OCI-LY7 (cell line): ENCODE measurements at regions not wholly inside any gene's neighbourhood (a gene's known extent, or its start where the extent isn't known, plus 50 kb on each side); places are given as distances from the start of the nearest gene placed in this dataset.
A peak's percentile ranks its signal among the peaks of the same experiment; 100 is the strongest.

Source experiments
- BruUV-seq: library from RNA; stranded (reverse); fragments of 400-500 nt; replicated peaks from 2 replicates; lab custom pipeline; 2021; lab: Mats Ljungman, UMichigan
- CTCF ChIA-PET: fragments of 300-600 bp; sonication (Branson Sonifier 250); formaldehyde crosslinking; loops from one replicate; lab custom pipeline; 2022; ENCODE audit warnings: antibody characterized with exemption; ENCODE audit not compliant: unreplicated experiment; lab: Charles Lee
- POLR2A ChIA-PET: fragments of 300-600 bp; sonication (Branson Sonifier 250); formaldehyde crosslinking; loops from one replicate; lab custom pipeline; 2022; ENCODE audit warnings: antibody characterized with exemption; lab: Charles Lee
- DNase-seq: peaks from one replicate; pipeline ENCODE4 v3.0.0-alpha.2; 2015; ENCODE audit warnings: low spot score
- H2AFZ ChIP-seq: fragments of 200-600 bp; sonication (generic), shearing (Covaris generic); 2 replicates; pipeline ENCODE4 v1.6.1; 2014; ENCODE audit warnings: mild to moderate bottlenecking, antibody characterized with exemption, low read length, moderate library complexity
- H3K27ac ChIP-seq: fragments of 200-600 bp; sonication (generic); 2 replicates; pipeline ENCODE4 v1.5.1; 2014; ENCODE audit warnings: mixed run types, low read depth, mild to moderate bottlenecking, moderate library complexity, low read length, inconsistent platforms; ENCODE audit not compliant: poor library complexity, severe bottlenecking
- H3K36me3 ChIP-seq: fragments of 200-600 bp; sonication (generic); 2 replicates; pipeline ENCODE4 v1.6.1; 2014; ENCODE audit warnings: mild to moderate bottlenecking, antibody characterized with exemption, low read length, moderate library complexity, mixed read lengths; ENCODE audit not compliant: insufficient read depth
- H3K4me1 ChIP-seq: fragments of 200-600 bp; sonication (generic); 2 replicates; pipeline ENCODE4 v1.5.1; 2014; ENCODE audit warnings: mild to moderate bottlenecking, low read length; ENCODE audit not compliant: insufficient read depth, poor library complexity, severe bottlenecking
- H3K4me2 ChIP-seq: fragments of 200-600 bp; sonication (generic); 2 replicates; pipeline ENCODE4 v1.6.1; 2014; ENCODE audit warnings: mild to moderate bottlenecking, low read length
- H3K4me3 ChIP-seq: fragments of 200-600 bp; sonication (generic); 2 replicates; pipeline ENCODE4 v1.5.1; 2014; ENCODE audit warnings: mild to moderate bottlenecking, low read depth, low read length; ENCODE audit not compliant: poor library complexity, severe bottlenecking
- H3K79me2 ChIP-seq: fragments of 200-600 bp; sonication (generic); 2 replicates; pipeline ENCODE4 v1.6.1; 2016; ENCODE audit warnings: low read depth, mild to moderate bottlenecking, low read length, moderate library complexity, mixed read lengths; ENCODE audit not compliant: insufficient read depth
- H3K9me2 ChIP-seq: fragments of 200-600 bp; sonication (generic); 2 replicates; pipeline ENCODE4 v1.6.1; 2016; ENCODE audit warnings: mild to moderate bottlenecking, low read length, mixed read lengths; ENCODE audit not compliant: insufficient read depth
- H3K9me3 ChIP-seq: fragments of 200-600 bp; sonication (generic); 2 replicates; pipeline ENCODE4 v1.6.1; 2014; ENCODE audit warnings: mild to moderate bottlenecking, mixed run types, low read length, mixed read lengths
- H4K20me1 ChIP-seq: fragments of 200-600 bp; sonication (generic); 2 replicates; pipeline ENCODE4 v1.6.1; 2014; ENCODE audit warnings: mild to moderate bottlenecking, antibody characterized with exemption, low read length, moderate library complexity, mixed read lengths; ENCODE audit not compliant: insufficient read depth
- EZH2phosphoT487 ChIP-seq: fragments of 200-600 bp; sonication (generic); IDR thresholded peaks from 2 replicates; pipeline ENCODE4 v1.6.1; 2018; ENCODE audit warnings: low read depth, borderline replicate concordance, mild to moderate bottlenecking, mixed run types, antibody characterized with exemption, low read length, moderate library complexity, mixed read lengths
- intact Hi-C: fragments of 100-400 bp; cut with micrococcal nuclease; formaldehyde crosslinking; loops from one replicate; pipeline ENCODE4 v1.10.0; 2022; ENCODE audit not compliant: unreplicated experiment
- TF ChIP-seq, protein P1 (sequence below): fragments of 200-600 bp; sonication (generic); conservative IDR thresholded peaks from 2 replicates; pipeline ENCODE4 v1.5.1; 2014; ENCODE audit warnings: mild to moderate bottlenecking, antibody characterized with exemption, low read length, moderate library complexity, mixed read lengths

GRCh38 chr4:19158107-19158809 is 1093.4 kb upstream of the SLIT2 start:
- Histone ChIP-seq H3K36me3 (no peaks in the 10 kb centered on the region; the same call in 1 of the 2 replicates), H2AFZ (peak overlapping the region; percentile 18; the same call in 1 of the 2 replicates), H3K27ac (no peak overlapping the region), H3K4me1 (no peaks in the 10 kb centered on the region), H3K9me2 (no peaks in the 10 kb centered on the region), H3K4me2 (no peak overlapping the region), H3K79me2 (no peaks in the 10 kb centered on the region), H4K20me1 (no peaks in the 10 kb centered on the region), H3K4me3 (no peak overlapping the region), H3K9me3 (peaks cover 37% of the 10 kb centered on the region; the same call in 1 of the 2 replicates)
- intact Hi-C loops: no loop called here
- no TSS peak for BruUV-seq
- DNase-seq: no peak
- ChIA-PET CTCF (no interaction called here), POLR2A (interaction anchor here (0.6 to 1.3 kb wide), 5 partner anchors 13 to 1246 kb away, joined by 3 read pairs; no protein-coding TSS in a partner anchor)
- no peak for TF ChIP-seq EZH2phosphoT487
- TF ChIP-seq, protein P1, sequence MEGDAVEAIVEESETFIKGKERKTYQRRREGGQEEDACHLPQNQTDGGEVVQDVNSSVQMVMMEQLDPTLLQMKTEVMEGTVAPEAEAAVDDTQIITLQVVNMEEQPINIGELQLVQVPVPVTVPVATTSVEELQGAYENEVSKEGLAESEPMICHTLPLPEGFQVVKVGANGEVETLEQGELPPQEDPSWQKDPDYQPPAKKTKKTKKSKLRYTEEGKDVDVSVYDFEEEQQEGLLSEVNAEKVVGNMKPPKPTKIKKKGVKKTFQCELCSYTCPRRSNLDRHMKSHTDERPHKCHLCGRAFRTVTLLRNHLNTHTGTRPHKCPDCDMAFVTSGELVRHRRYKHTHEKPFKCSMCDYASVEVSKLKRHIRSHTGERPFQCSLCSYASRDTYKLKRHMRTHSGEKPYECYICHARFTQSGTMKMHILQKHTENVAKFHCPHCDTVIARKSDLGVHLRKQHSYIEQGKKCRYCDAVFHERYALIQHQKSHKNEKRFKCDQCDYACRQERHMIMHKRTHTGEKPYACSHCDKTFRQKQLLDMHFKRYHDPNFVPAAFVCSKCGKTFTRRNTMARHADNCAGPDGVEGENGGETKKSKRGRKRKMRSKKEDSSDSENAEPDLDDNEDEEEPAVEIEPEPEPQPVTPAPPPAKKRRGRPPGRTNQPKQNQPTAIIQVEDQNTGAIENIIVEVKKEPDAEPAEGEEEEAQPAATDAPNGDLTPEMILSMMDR: no peak

DNA sequence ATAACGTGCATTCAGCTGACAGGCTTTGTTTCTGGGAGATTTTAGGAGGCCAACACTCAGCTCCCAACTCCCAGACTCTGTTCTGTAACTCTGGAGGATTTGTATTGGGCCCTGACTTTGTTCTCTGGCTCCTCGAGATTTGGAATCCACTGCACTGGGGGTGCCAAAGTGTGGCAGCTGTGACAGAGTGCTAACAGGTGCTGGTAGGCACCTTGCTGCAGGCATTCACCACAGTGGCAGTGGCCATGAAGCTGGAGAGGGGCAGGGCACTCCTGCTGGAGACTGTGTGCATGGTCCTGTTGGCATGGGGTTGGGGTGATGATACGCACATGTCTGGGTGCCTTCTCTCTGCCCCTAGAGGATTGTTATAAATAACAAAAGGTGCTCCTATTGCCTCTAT is 1094.9 kb upstream of the SLIT2 start:
- H3K4me1 ChIP-seq: no peaks in the 10 kb centered on the region

More for the DNA sequence above, 1094.9 kb upstream of the SLIT2 start:
- Histone ChIP-seq H3K79me2 (no peaks in the 10 kb centered on the region), H2AFZ (peak overlapping the region; percentile 2; the same call in 1 of the 2 replicates), H3K36me3 (no peaks in the 10 kb centered on the region; the same call in 1 of the 2 replicates), H3K9me3 (peaks cover 37% of the 10 kb centered on the region; the same call in 1 of the 2 replicates), H3K9me2 (no peaks in the 10 kb centered on the region), H4K20me1 (no peaks in the 10 kb centered on the region), H3K27ac (no peak overlapping the region), H3K4me3 (no peak overlapping the region), H3K4me2 (no peak overlapping the region)
- ChIA-PET CTCF (no interaction called here), POLR2A (interaction anchor here (0.8 to 1.2 kb wide), 2 partner anchors 10 to 185 kb away, joined by 3 read pairs; no protein-coding TSS in a partner anchor)
- no peak for DNase-seq
- BruUV-seq: no TSS peak
- TF ChIP-seq, protein P1: no peak
- no peak for TF ChIP-seq EZH2phosphoT487
- intact Hi-C loops: no loop called here
